NCI-H2196 (cell line): ENCODE measurements at regions not wholly inside any gene's neighbourhood (a gene's known extent, or its start where the extent isn't known, plus 50 kb on each side); places are given as distances from the start of the nearest gene placed in this dataset.
A peak's percentile ranks its signal among the peaks of the same experiment; 100 is the strongest.
"Not testable (repeated sequence)": the region's sequence is repeated elsewhere in the genome, so short reads cannot be mapped to it uniquely, and the experiment has no call there.

Experiments
- DNase-seq: peaks from one replicate; lab custom pipeline; 2025; ENCODE audit not compliant: unreplicated experiment; lab: John Stamatoyannopoulos, UW

- DNase-seq = no peak
Measured at GRCh38 chr21:27807596-27807995, 840.7 kb upstream of the ADAMTS5 start.

- no peak for DNase-seq
Measured at GRCh38 chr21:27806281-27806680, 839.4 kb upstream of the ADAMTS5 start.

GRCh38 chr21:27805696-27806095 is 838.8 kb upstream of the ADAMTS5 start:
- no peak for DNase-seq

- DNase-seq = no peak
Measured at GRCh38 chr21:27804515-27804914, 837.6 kb upstream of the ADAMTS5 start.

GRCh38 chr21:27803571-27803970 is 836.7 kb upstream of the ADAMTS5 start:
- DNase-seq = no peak

- peak; percentile 10 for DNase-seq
Measured at GRCh38 chr21:27802816-27803475, 836.1 kb upstream of the ADAMTS5 start.

- DNase-seq = no peak
Measured at GRCh38 chr21:27799861-27800260, 833.0 kb upstream of the ADAMTS5 start.

- DNase-seq = no peak
Measured at GRCh38 chr21:27796106-27796505, 829.2 kb upstream of the ADAMTS5 start.

GRCh38 chr21:27795418-27795817 is 828.5 kb upstream of the ADAMTS5 start:
- no peak for DNase-seq

- DNase-seq = no peak
Measured at GRCh38 chr21:27793901-27794300, 827.0 kb upstream of the ADAMTS5 start.

GRCh38 chr21:27787046-27787445 is 820.2 kb upstream of the ADAMTS5 start:
- no peak for DNase-seq

- no peak for DNase-seq
Measured at GRCh38 chr21:27779606-27780005, 812.7 kb upstream of the ADAMTS5 start.

GRCh38 chr21:27776925-27777553 is 810.2 kb upstream of the ADAMTS5 start:
- DNase-seq = no peak

- no peak for DNase-seq
Measured at GRCh38 chr21:27772816-27773215, 805.9 kb upstream of the ADAMTS5 start.

GRCh38 chr21:27771938-27772483 is 805.1 kb upstream of the ADAMTS5 start:
- no peak for DNase-seq

GRCh38 chr21:27769763-27770162 is 802.9 kb upstream of the ADAMTS5 start:
- DNase-seq = no peak

GRCh38 chr21:27768046-27768637 is 801.3 kb upstream of the ADAMTS5 start:
- not testable (repeated sequence) for DNase-seq

GRCh38 chr21:27764056-27764455 is 797.2 kb upstream of the ADAMTS5 start:
- no peak for DNase-seq

GRCh38 chr21:27761623-27762022 is 794.7 kb upstream of the ADAMTS5 start:
- no peak for DNase-seq

- no peak for DNase-seq
Measured at GRCh38 chr21:27759820-27760219, 792.9 kb upstream of the ADAMTS5 start.

GRCh38 chr21:27759091-27759659 is 792.3 kb upstream of the ADAMTS5 start:
- no peak for DNase-seq

- no peak for DNase-seq
Measured at GRCh38 chr21:27756191-27756590, 789.3 kb upstream of the ADAMTS5 start.
